ENCODE measurements at regions not wholly inside any gene's neighbourhood (a gene's known extent, or its start where the extent isn't known, plus 50 kb on each side); places are given as distances from the start of the nearest gene placed in this dataset.

- no peak for DNase-seq
Measured at GRCh38 chr2:16140771-16141640, 200.7 kb downstream of the MYCN start.

GRCh38 chr2:16139663-16140615 is 199.6 kb downstream of the MYCN start:
- no peak for DNase-seq

- no peak for DNase-seq
Measured at GRCh38 chr2:16138811-16139662, 198.7 kb downstream of the MYCN start.

DNA sequence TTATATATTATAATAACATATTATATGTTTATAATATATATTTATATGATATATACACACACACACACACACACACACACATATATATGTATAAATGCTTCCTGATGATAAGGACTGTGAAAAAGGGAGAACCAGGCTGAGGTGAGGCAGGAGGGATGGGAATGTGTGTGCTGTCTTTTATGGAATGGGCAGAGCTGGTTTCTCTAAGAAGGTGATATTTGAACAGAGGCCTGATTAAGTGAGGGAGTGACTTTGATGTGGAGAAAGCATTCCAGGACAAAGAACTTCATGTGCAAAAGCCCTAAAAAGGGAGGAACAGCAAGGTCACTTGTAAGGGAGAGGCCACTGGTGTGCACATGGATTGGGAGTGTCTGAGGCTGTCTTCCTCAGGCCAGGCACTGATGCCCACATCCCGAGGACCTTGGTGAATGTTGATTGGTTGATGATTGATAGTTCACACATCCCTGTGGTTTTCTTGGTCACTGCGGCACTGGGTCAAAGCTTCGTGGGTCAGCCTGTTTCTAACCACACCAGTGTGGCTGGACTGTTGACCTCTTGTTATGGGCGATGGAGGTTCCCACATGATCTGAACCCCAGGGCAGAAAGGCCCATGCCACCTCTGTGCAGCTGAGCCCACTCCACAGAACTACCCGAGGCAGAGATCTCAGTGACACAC is 196.9 kb downstream of the MYCN start:
- DNase-seq: no peak

DNA sequence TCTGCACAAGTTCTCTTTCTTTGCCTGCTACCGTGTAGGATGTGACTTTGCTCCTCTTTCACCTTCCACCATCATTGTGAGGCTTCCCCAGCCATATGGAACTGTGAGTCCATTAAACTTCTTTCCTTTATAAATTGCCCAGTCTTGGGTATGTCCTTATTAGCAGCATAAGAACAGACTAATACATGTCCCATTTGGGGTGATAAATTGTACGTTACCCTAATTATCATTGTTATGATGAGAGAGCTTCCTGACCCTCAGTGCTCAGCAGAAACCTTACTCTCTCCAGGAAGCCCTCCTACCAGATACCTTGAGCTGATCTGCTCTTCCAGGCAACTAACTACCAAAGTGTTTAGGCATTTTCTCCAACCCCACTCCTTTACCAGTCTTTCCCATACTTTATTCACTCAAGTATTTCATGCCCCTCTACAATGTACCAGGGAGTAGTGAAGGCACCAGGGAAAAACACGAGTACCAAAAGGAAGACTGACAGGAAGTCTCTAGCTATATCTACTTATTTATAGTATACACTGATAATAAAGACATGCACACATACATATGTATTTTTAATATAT is 196.2 kb downstream of the MYCN start:
- no peak for DNase-seq

- DNase-seq: no peak
Measured at GRCh38 chr2:16135913-16136310, 195.6 kb downstream of the MYCN start.

DNA sequence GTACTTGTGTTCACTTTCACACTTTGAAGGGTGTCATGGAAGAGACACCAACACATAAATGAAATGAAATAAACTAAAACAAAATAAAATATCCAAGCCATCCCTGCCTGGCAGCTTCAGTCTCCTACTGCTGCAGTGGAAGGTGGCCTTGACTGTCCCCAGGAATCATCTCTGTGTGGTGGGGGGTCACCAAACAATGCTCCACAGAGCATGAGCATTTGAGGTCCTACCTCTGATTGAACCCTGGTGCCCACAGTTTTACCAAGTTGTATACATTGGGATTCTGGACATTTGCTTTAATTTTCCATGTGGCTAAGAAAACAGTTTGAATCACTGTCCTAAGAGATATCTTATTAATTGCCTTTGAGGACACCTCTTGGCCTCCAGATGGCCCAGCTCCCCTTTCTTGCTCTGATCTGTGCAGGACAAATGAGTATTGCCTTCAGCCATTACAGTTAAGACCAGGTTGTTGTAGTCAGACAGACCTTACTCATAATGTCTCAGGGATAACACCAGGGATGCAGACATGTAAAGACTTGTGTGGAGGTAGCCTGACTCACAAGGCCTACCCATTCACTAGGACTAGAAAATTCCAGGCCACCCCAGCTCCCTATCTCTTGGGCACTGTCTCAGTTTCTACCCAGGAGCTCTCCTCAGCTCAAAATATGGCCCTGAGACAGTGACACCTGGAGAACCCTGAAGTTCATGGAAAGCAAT is 195.0 kb downstream of the MYCN start:
- no peak for DNase-seq

DNA sequence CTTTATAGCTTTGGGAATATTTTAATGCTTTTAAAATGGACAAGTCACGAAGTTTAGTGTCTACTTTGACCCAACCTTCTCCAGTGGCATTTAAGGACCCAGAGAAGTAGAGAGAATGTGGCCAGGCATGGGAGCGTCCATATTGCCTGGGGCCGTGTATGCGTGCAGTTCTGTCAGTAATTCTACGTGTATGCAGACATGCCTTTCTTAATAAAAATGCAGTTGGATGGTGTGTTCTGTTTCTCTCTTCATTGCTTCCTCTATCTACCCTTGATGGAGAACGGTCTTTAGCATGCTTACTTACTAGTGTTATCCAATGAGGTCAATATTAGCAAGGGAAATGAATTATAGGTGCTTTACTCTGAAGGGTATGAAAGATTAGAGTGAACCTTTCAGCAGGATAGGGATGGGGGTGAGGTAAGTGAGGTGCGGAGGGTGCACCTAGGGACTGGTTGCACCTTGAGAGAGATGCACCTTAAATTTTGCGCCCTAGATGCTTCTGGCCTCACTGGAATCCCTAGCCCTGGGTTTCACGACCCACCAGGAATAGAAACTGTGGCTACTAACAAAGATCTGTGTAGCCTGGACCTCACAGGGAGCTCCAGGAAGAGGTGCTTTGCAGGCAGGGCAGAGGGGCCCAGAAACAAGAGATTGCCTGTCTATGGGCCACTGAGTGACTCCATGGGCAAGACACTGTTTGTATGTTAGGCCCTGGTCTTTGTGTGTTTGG is 194.3 kb downstream of the MYCN start:
- DNase-seq: no peak

DNA sequence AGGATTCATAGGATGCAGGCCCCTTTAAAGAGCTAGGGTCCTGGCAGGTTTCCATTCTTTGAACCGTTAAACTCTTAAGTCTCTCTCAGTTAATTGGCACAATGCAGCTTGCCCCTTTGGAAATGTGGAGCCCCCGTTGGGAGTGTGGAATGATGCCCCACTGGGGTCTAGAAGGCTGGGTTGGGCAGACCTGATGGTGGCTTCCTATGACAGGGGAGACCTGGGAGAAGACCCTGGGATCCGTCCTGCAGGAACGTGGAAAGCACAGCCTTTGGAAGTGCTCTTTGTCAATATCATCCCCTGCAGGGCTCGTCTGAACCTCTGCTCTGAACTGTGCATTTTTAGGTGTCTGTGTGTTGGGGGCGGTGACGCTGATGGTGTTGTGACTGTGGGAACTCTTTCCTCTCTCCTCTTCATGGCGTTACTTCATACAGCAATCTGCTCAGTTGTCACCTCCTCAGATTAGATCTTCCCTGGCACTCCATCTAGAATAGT is 190.6 kb downstream of the MYCN start:
- no peak for DNase-seq

DNA sequence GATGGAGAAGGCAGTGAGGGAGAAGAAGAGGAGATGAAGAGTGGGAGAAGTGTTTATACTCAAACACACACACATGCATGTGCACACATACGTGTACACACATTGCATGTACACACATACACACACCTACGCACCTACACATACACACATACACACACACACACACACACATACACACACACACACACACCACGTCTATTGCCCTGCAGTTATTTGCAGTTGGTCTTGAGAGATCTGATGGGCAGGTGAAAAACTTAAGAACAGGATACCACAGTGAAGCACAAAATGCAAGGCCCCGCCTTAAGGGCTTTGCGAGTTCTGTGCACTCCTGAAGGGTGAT is 190.2 kb downstream of the MYCN start:
- DNase-seq: no peak

DNA sequence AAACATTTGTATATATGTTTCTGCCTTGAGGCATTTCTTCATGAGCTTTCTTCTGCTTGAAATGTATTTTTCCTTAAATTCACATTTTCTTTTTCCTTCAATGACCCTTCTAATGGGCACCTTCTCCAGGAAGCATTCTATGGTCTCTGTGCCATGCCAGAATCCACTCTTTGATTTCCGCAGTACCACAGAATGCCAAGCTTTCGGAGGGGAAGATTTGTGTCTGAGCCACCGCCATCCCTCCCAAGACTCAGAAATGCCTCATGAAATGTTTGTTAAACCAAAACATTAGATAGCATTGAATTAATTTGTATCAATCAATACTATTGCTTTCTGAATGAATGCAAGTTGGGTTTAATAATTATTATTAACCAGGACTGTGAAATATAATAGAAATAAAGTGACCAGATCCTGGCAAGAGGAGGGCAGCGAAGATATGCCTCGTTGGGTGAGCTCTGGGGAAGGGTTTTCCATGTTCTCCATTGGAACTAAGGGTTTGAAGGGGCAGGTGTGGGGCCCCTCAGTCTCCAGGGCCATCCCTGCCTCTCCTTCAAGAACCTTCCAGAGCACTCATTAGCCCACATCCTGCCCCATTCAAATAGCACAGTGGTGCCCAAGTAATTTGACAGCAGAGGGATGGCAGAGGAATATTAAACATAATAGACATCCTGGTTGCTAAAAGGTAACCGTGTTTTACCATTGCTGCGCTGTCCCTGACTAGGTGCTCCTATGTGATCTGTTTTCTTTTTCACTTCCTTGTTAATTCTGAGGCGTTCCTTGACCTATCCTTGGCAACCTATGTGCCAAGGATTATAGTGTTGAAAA is 189.6 kb downstream of the MYCN start:
- DNase-seq: no peak

DNA sequence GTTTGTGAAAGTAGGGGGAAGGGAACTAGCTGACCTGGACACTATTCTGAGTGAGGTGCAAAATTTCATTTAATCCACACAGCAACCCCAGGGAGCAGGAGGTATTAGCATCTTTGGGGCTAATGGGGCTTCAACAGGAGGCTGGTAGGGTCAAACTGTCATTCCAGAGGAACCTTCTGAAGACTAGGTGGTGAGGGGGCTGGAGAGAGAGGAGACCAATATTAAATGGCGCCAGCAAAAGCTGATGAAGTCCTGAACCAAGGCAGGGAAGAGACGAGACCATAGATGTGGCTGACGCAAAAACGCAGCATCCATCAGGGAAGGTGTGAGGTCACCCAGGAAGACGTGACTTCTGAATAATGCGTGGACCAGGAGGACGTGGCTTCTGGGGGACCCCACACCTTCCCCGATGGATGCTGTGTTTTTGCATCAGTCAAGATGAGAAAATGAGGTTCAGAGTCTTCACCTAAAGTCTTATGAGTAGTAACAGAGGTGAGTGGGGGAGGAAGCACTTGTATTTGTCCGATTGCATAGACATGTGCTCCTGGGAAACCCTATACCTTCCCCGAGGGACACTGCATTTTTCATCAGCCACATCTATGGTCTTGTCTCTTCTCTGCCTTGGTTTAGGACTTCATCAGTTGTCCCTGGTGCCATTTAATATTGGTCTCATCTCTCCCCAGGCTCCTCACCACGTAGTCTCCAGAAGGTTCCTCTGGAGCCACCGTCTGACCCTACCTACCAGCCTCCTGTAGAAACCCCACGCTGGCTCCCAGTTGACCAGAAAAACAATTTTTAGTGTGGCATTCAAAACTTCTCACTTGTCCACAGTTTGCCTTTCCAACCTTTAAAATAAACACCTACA is 188.6 kb downstream of the MYCN start:
- DNase-seq: no peak

DNA sequence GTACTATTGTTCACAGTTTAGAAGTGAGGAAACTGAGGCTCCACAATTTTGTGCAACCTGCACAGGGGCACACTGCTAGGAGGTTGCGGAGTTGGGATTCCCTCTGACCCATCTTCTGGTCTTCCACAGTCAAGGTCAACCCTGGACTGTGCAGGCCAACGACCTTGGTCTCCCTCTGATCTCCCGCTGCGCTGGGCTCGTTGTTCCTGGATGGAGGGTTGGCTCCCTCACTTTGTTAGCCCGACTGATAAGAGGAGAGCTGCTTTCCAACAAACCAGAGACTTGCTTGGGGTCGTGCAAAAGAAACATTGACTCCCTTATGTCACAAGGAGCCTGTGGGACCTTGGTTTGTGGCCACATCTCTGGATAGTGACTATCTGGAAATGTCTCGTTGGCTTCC is 187.6 kb downstream of the MYCN start:
- no peak for DNase-seq

DNA sequence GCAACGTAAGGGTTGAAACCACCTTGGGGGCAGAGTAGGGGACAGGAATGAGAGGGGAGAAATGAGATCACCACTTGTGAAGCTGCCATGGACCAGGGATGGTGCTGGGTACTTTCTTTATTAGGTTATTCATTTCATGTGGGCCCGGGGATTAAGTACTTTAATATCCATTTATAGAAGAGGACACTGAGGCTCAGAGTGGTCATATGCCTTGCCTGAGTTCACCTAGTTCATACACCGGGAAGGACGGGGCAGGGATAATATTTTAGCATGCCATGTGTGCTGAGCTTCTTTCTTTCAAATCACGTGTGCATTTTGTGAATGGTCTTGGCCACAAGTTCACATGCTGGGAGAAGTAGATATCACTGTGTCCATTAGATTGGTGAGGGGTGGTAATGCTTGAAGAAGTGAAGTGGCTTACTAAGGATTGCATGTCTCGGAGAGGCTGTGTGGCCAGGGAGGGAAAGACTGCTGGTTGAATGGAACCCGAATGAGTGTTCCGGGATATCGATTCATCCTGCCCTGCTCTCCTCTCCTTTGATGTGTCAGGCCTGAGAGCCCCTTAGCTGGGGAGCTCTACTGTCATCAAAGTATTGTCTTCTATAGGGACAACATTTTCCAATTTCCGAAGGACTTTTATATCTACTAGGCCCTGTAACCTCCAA is 187.1 kb downstream of the MYCN start:
- DNase-seq: no peak

DNA sequence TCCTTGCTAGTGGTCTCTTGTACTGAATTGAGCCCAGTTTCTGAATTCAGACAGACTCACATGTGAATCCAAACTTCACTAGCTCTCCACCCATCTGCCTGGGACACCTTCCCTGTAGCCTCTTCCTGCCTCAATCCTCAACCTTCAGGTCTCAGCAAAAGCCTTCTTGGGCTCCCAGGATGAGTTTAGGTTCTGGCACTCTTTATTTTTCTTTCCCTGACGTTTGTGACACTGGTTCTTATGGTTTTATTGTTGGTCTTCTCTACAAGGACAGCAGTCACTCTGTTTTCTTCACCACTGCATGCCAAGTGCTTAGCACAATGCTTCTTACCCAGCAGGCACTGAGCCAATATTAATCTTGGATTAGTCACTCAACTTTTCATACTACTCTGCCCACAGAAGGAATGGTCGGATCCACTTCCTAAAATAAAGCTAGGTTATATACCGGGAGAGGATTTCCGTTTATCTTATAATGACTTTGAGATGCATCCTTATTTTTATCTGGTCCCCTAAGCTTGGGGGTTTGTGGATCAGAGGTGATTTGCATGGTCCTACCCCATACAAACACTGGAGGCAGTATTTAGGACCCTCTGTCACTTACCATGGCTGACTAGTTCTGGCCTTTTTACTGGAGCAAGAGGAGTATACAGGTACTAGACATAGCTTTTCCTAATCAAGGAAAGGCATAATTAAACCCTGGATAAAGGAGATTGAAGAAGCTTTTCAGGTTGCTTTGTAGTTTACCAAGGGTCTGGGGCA is 186.3 kb downstream of the MYCN start:
- DNase-seq: no peak

DNA sequence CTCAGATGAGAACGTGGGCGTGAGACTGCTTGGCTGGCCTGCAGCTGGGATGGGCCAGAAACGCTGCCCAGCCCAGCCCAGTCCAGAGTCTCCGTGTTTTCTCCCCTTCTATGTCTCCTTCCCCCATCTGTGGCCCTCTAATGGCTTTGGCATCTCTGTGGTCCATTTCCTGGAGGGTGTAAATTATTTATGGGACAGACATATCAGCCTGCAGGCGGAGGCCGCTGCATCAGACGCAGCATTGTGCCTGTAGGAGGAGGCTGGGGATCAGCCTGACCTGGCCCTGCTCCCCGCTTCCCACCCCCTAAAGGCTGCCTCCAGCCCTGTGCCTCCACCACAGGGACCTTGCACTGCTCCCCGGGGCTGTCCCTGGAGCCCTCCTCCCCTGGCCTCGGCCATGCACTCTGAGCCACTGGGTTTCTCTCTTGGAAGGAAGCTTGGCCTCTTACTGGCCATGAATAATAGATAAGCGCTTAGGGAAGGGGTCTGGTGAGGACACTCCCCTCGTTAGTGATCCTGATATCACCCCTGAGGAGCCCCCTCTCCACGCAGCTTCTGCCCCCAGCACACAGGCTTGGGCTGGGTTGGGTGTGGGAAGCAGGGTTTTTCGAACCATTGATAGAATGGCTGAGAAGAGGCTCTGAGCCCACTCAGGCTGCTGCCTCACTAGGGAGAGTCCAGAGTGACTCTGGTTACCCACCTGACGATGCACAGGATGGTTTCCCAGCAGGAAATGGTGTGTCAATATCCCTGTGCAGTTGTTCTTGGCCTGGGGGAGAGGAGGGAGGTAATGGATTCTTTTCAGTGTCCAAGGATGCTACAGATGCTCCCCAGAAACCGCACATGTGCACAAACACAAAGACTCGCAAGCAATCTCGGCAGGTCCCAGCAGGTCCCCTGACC is 185.5 kb downstream of the MYCN start:
- no peak for DNase-seq
